Activated CD4-positive, CD25-positive, alpha-beta regulatory T cell (primary cell): ENCODE measurements at regions not wholly inside any gene's neighbourhood (a gene's known extent, or its start where the extent isn't known, plus 50 kb on each side); places are given as distances from the start of the nearest gene placed in this dataset.

ENCODE experiments used
- DNase-seq, 4 experiments: peaks; one replicate each; lab custom pipeline; 2025; lab: John Stamatoyannopoulos, UW

DNA sequence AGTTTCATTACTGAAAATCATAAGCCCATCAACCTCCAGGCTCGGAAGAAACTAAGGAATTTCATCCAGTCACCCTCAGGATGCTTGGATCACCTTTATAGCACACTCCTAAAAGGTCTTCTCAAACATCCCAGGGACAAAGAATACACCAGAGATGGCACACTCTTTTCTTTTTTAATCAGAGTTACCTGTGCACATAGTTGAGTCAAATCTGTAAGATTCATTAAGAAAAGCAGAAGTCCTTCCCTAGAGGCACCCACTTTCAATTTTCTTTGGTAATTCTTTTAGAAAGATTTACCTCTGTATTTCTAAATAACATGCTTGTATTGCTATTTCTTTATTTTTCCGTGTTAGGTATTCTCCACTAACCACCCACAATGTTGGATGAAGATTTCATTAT, 50.6 kb upstream of the IL6 start:
- DNase-seq: no peak

GRCh38 chr7:22675917-22676343, 51.1 kb upstream of the IL6 start:
- DNase-seq: no peak

DNA sequence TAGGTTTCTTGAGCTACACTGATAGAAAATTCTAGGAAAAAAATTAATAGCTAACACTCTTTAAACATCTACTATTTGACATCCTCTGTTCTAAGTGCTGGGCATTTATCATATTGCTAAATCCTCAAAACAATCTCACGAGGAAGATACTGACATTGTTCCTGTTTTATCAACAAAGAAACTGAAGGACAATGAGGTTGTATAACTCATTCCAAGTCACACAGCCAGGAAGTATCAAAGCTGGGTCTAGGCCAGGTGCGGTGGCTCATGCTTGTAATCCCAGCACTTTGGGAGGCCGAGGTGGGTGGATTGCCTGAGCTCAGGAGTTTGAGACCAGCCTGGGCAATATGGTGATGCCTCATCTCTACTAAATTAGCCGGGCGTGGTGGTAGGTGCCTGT, 51.6 kb upstream of the IL6 start:
- DNase-seq: no peak

DNA sequence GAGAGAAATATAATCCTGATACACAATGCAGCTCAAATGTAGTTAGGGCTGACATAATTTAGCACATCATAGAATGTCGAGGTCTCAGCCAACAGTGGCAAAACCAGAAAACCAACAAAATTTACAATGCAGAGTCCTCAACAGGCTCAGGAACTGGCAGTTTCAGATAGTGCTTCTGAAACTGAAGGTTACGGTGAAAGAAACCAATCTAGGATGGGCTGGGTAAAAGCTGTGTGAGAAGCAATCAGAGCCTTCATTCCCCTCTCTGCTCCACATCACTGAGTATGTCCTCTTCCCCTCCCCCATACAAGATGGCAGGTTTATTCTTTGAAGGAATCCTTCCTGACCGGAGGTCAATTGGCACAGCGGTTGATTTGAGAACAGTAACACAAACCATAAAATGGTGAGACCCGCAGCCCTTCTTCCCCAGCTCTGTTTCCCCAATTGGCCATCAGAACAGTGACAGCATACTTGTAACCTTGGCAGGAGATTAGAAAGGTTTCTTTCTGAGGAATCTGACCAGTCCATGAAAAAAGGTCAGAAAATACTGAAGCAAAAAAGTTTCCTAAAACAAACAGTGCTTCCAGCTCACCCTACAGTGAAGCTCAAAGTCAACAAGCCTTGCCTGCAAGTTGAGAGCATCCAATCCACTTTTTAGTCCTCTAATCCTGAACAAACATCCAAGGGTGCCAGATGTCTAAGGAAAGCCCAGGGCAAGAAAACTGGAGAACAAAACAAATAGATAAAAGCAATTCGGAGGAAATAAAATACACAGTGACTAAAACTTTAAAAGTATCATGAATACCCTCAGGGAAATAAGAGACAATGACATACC, 53.9 kb upstream of the IL6 start:
- no peak for DNase-seq

GRCh38 chr7:22671177-22671879, 55.7 kb upstream of the IL6 start:
- no peak for DNase-seq

DNA sequence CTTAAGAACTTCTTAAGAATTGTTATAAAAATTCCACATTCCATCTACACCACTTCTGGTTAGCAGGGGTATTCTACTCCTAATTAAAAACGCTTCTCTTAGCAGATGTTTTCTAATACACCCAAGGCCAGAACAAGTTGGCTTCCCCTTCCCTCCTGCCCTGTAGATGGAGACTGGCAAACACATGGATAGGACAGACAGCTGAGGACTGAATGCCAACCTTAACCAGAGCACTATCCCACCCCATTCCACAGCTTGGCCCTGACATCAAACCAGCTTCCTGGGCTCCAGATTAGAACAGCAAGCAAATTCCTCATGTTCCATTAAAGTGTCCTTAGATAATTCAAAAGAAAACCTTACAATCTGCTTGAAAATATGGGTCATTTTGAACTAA, 56.6 kb upstream of the IL6 start:
- no peak for DNase-seq

GRCh38 chr7:22669692-22670421, 57.1 kb upstream of the IL6 start:
- no peak for DNase-seq

- DNase-seq: no peak
These were observed 58.0 kb upstream of the IL6 start for GRCh38 chr7:22668971-22669401.

DNA sequence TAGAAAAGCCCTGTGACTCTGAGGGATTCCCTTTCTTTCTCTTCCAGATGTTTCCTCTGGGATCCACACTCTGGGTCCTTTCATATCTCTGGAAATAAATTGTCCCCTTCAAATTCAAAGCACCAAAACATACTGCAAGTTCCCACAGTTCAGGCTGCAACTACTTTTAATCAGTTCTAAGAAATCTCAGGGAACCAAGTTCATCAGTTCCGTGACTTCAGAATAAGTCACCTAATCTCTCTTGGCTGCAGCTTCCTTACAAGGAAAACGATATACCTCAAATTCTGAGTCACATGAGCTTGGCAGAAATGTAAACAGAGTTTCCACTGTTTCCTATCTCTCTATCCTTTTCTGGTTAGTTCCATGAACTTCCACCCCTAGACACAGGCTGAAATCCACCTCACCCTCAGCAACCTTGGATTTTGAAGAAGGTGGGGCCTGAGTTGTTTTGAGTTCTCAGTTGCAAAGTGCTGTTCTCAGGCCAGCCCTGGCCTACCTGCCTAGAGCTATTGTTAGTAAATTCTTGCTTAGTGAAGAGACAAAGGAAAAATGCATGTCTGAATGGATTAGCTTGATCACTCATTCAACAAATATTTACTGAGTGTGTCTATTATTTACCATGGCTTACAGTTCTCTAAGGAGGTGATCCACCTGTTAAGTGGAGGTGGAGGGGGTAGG, 59.3 kb upstream of the IL6 start:
- no peak for DNase-seq

GRCh38 chr7:22667187-22667561, 59.8 kb upstream of the IL6 start:
- DNase-seq: no peak

DNA sequence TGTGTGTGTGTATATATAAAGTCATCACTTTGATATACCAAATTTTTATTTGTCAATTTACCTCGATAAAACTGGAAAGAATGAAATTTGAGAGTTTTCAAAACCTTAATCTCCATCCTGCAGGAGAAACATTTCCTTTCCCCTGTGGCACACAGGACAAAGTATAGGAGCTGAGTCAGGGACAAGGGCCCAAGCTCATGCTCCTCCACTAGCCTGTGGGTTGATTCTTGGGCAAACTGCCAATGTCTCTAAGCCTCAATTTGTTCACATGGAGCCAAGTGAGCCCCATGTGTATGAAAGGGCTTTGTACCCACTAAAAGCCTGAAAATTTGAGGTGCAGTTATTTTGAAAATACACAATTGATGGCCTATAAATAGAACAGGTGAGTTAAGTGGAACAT, 60.3 kb upstream of the IL6 start:
- no peak for DNase-seq

GRCh38 chr7:22665923-22666322, 61.1 kb upstream of the IL6 start:
- DNase-seq: no peak

DNA sequence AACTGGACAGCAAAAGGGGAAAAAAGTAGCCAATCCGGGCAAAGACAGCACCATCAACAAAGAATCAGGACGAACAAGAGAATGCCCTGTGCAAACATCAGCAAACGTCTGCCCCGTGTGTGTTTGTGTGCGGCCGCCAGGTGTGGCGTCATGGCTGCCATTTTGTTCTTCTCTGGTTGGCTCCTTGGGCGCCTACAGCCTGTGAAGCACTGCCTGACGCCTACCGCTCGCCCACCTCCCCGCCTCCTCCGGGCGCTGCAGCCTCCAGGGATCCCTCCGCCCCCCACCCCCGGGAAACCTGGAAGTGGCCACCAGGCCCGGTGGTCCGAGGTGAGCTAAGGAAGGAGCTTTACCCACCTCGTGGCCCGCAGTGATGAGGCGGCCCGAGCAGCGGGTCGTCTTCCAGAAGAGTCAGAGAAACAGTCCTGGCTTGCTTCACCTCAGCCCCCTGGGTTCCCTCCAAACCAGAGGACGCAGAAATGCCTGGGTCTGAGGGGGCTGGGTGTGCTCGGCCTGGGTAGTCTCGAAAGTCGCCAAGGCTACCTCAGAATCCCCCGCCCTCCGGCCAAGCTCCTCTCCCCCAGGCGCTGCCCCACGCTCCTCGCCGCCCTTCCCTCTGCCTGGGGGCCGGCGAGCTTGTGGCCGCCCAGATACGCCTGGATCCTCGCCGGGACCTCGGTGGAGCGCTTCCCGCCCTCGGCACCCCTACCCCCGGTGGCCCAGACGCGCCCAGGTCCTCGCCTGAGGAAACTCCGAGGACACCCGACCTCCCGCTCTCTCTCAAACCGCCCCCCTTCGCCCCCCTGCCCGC, 61.8 kb upstream of the IL6 start:
- no peak for DNase-seq

GRCh38 chr7:22663721-22664120, 63.3 kb upstream of the IL6 start:
- no peak for DNase-seq

DNA sequence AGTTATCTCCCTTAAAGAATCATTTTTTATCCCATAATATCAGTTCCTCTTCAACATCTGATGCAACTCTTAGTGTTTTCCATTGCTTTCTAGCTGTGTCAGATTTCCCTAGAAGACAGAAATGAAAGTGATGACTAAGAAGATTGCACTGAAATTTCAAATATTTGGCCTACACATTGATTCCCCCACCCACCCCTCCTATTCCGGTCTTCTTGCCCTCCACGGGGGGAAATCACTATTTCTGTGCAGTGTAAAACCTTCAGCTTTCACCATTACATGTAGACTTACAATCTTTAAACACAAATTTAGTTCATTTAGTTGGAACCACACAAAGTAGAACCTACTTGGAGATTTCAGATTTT, 63.7 kb upstream of the IL6 start:
- no peak for DNase-seq

GRCh38 chr7:22662556-22663356, 64.2 kb upstream of the IL6 start:
- DNase-seq: no peak

- no peak for DNase-seq
These were observed 65.0 kb upstream of the IL6 start for GRCh38 chr7:22662036-22662435.

DNA sequence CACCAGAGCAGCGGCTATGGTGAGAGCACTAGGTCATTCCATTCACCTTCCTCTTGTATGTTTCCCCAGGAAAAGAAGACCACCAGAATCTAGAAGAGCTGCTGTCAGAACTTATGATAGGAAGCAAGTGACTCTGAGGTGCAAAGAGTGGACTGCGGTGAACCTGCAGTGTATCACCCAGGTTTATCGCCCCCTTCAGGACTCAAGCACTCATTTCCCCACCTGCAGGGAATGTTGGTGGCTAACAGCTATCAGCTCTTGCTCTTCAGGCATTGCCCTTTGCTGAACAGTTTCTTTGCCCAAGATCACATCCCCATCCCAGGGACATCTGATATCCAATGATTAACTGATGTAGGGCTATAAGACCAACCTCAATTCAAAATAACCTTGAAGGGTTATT, 66.3 kb upstream of the IL6 start:
- no peak for DNase-seq

DNA sequence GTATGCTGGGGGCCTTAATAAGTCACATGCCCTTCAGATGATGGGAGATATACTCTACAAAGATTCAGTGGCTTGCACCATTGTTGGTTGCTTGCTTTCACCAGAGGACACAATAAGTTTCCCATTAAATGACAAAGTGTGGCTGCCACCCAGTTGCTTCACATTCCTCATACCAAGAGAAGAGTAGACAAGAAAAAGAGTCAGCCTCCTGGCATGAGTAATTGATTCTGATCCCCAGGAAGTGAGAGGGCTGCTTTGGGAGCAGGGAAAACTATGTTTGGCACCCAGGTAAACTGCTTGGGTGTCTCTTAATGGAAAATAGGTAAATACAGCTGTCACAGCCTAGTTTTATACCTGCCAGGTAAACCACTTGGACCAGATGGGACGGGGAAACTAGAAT, 66.7 kb upstream of the IL6 start:
- no peak for DNase-seq

DNA sequence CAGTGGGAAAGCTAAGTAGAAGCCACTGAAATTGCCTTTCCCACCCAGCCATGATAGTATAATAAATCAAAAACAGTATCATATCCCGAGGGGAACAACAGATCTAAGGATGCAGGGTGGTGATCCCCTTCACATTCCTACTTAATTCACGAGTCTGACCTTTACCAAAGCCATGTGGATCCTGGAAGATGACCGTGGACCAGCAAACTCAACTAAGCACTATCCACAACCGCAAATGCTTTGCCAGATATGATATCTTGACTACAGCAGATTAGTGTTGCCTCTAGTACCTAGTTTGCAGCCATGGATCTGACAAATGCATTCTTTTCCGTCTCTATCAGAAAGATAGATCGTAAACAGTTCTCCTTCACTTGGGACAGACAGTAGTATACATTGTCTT, 67.3 kb upstream of the IL6 start:
- no peak for DNase-seq

- no peak for DNase-seq
These were observed 69.0 kb upstream of the IL6 start for GRCh38 chr7:22658031-22658430.
